ENCODE measurements at regions not wholly inside any gene's neighbourhood (a gene's known extent, or its start where the extent isn't known, plus 50 kb on each side); places are given as distances from the start of the nearest gene placed in this dataset.
"Not testable (repeated sequence)": the region's sequence is repeated elsewhere in the genome, so short reads cannot be mapped to it uniquely, and the experiment has no call there.

DNA sequence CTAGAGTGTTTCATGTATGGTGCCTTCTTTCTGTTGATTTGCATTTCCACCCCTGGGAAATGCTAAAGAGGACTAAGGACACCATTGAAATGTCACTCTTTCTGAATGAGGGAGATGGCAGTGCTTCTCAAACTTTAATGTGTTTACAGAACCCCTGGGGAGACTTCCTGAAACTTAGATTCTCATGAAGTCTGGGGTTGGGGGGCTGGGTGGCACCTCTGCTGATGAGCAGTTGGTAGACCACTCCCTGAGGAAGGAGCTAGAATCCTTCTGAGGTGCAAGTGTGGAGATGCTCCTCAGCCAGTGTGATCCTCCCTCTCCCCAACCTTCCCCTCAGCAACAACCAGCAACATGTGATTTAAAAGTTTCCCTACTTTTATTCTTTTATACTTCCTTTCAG is 546.8 kb downstream of the LRRC70 start:
- no peak for DNase-seq (ENCODE audit: low read depth)

DNA sequence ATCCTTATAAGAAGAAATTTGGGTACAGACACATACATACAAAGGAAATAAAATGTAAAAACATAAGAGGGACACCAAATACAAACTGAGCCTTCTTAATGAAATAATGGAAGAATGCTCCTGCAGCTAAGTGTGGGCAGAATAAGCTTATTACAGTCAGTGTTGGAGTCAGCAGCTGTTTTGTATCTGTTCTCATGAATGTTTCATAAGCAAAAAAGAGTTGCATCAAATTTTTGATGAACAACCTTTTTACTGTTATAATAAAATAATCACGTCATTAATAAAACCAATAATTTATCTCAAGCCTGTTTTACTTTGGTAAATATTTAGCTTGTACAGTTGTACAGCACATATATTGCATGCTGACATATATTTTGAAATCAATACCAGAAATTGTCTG is 545.6 kb downstream of the LRRC70 start:
- DNase-seq (ENCODE audit: low read depth) = no peak

DNA sequence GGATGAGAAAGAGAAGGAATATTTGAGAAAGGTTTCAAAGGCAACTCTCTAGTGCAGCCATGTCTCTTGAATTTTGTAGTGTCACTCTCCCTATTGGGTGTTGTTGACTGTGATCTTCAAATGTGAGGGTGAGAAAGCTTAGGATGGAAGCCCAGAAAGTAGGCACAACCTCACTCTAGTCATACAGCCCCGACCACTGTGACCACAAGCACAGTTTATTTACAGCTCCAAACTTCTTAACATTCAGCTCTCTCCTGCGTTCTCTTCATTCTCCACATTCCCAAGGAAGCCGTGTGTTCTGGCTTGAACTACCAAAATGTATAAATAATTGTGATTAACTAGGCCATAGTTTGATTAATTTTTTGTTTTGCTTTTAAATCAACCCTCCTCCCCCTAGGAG is 542.9 kb downstream of the LRRC70 start:
- DNase-seq (ENCODE audit: low read depth) = no peak

DNA sequence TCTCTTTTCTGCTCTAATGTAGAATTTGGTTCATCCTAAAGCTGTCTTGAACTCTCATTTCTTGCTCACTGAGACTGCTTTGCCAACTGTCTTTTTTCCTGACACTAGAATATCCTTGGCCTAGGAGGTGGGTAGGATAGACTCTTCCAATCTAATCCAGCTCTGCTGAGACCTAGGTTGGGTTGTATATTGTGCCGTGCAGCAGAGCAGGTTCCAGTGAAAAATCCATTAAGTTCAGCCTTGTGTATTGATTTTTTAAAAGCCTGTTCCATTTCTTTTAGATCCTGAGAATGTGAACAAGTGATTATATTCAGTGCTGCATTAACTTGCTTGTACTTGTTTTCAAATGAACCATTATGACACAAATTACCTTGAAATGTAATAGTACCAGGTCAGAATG is 539.6 kb downstream of the LRRC70 start:
- DNase-seq (ENCODE audit: low read depth) = no peak

DNA sequence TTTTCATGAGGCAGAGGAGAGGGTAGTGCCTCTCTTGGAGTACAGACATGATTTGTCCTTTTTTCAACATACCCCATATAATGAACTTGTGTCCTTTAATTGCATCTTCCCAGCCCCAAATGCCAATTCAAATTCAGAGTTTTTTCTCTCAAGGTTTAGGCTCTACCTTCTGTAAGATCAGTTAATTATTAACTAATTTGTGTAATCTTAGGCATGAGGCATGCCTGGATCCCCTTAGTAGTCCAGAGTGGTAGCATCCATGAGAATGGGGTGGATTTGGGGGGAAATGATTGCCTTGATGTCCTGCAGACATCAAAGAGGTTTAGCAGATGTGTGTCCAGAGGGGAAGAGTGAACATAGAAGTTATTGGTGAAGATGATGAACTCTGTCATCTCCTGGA is 533.3 kb downstream of the LRRC70 start:
- no peak for DNase-seq (ENCODE audit: low read depth)

DNA sequence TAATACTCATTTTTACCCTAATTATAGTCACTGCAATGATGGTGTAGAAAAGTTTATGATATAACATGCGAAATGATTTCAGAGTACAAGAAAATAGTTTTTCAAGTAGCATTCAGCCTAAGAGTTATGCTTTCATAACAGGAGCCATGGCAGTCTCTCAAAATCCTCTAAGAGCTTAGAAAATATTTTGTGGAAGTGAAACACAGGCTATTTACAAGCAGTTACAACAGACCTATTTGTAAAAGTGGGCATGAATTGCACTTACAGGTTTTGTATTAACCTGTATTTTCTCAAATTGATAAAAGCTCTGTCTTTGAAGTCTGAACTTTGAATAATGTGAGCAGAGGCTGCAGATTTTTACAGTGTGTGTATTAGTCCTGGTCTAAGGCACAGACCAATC is 523.3 kb downstream of the LRRC70 start:
- DNase-seq (ENCODE audit: low read depth) = no peak

DNA sequence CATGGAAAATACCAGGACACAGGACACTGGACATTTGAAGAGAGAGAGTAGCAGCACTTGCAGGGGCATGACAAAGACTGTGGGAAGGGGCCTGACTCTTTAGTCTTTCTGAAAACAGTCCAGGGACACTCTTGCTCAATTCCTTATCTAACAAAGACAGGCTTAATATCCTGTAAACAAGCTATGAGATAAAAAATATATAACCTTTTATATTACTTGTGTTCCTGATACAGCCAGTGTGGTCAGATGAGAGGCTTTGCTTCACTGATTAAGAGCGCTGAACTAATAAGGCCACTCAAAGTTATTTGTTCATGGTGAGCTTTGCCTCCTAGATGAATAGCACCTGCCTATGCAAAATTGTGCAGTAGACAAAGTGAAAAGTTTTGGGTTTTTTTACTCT is 518.7 kb downstream of the LRRC70 start:
- no peak for DNase-seq (ENCODE audit: low read depth)

DNA sequence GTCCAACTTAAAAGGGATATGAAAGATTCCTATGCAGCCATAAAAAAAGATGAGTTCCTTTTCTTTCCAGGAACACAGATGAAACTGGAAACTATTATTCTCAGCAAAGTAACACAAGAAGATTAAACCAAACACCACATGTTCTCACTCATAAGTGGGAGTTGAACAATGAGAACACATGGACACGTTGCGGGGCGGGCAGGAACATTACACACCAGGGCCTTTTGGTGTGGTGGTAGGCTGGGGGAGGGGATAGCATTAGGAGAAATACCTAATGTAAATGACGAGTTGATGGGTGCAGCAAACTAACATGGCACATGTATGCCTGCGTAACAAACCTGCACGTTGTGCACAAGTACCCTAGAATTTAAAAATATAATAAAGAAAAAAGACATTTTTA is 516.1 kb downstream of the LRRC70 start:
- no peak for DNase-seq (ENCODE audit: low read depth)

DNA sequence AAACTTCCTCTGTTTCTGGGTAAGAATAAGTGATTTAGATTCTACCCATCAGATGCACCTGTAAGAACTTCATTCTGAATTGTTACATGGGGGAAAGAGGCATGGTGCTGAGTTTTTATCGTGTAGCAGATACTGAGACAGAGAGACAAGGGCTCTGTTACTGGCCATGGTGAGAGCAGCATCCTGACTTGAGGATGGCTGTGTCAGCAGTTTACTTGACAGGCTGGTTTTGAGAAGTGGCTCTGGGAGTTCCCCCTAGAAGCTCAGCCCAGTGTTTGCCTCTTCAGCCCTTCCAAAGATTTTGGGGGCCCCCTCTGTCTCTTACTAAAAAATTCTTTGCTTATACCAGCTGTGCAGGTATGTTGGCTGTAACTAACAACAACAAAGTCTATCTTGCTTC is 510.5 kb downstream of the LRRC70 start:
- DNase-seq (ENCODE audit: low read depth) = no peak

DNA sequence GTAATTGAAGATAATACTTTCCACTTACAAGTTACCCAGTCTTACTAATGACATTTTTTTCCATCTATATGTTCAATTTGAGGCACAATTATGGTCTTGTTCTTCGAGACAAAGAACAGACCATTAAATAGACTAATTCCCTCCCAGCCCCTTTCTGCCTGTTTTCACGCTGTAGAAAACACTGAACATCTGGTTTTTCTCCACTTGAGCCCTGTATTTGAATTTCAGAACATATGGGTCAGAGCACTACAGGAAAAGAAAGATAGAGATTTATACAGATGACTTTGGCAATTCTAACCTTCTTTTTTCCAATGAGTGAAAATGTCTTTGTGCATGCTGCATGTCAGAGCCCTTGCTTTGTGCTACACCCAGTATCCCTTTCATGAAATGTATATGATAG is 506.9 kb downstream of the LRRC70 start:
- DNase-seq (ENCODE audit: low read depth) = no peak

DNA sequence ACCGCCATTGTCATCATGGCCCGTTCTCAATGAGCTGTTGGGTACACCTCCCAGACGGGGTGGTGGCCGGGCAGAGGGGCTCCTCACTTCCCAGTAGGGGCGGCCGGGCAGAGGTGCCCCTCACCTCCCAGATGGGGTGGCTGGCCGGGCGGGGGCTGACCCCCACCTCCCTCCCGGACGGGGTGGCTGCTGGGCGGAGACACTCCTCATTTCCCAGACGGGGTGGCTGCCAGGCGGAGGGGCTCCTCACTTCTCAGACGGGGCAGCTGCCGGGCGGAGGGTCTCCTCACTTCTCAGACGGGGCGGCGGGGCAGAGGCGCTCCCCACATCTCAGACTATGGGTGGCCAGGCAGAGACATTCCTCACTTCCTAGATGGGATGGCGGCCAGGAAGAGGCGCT is 505.1 kb downstream of the LRRC70 start:
- not testable (repeated sequence) for DNase-seq (ENCODE audit: low read depth)

DNA sequence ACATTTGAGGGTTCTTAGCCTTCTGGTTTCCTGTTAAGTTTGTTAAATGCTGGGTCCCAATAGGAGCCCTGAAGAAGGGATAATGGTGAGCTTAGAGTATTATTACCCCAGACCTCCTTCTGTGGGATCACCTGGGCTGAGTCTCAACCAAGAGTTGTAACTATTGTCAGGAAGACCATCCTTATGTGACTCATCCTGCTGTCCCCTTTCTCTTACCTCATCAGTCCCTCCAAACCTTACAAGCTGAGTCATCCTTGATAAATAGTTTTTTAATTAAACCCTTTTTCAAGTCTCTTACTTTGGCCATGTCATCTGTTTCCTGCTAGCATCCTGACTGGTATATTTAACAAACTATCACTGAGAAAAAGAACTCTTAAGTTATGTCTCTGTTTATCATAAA is 502.8 kb downstream of the LRRC70 start:
- DNase-seq (ENCODE audit: low read depth) = no peak

DNA sequence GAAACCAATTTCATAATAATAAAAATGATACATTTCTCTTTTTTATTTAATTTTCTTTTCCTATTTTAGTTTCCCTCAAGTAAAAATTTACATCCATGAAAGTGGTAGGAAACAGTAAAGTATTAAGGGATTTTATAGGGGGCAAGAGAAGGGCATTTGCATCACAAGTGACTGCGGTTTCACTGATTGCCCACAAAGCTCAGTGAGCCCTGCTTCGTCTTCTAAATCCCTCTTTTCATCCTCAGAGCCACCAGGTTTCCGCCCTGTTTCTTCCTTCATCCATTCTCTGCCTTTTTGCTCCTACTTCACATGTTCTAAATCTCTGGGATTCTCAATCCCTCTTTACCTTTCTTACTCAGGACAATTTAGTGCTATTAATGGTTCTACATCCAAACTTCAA is 491.4 kb downstream of the LRRC70 start:
- DNase-seq (ENCODE audit: low read depth) = no peak

DNA sequence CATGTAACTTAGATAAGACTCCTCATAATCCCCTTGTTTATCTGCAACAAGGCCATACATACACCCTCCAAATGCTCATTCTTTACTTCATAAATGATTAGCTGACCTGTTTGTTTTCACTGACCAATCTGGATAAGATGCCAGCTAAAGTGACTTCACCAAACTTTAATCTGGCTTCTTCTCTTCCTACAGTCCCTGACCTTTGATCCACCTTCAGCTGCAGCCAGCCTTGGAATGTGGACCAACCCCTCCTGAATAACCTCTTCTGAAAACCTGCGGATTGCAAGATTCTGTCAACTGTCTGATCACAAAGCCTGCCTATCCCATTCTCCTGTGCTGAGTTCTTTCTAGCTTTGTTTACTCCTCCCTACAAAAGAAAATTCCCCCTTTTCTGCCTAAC is 476.8 kb downstream of the LRRC70 start:
- no peak for DNase-seq (ENCODE audit: low read depth)

DNA sequence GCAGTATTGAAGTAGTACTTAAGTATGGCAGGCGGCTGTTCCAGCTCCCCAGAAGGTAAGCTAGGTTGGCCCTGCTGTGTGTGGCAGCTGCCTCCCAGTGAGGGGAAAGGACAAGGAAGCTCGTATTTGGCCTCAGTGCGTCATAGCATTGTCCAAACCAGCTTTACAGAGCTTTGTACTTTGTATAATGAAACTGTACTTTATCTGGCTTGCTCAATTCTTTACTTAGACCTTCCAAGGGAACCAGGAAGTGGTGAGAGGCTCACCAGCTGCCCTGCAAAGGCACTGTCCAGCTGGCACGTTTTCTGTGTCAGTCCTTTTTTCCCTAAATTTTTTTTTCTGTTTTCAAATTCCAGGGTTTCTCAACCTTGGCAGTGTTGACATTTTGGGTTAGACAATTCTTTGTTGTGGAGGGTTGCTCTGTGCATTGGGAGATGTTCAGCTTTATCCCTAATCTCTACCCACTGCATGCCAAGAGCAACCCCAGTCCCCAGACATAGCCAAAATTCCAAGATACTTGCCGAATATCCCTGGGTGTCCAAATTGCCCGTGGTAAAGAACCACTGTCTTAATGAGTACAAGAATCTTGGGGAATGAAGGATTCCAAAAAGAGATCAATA is 474.5 kb downstream of the LRRC70 start:
- no peak for DNase-seq (ENCODE audit: low read depth)

DNA sequence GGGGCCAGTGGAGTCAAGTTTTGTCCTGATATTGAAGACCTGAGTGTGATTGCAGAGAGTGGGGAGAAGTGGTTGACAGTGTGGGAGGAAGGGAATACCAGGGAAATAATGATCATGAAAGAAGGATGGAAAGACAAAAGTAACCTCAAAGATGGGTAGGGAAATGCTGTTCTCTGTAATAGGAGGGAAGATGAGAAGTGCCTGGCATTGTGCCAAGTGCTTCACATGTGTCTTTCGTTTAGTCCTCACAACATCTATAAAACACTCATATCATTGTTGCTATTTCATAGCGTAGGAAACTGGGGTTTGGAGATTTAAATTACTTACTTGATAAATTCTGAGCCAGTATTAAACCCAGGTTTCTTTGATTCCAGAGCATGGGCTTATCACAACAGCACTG is 472.3 kb downstream of the LRRC70 start:
- no peak for DNase-seq (ENCODE audit: low read depth)

DNA sequence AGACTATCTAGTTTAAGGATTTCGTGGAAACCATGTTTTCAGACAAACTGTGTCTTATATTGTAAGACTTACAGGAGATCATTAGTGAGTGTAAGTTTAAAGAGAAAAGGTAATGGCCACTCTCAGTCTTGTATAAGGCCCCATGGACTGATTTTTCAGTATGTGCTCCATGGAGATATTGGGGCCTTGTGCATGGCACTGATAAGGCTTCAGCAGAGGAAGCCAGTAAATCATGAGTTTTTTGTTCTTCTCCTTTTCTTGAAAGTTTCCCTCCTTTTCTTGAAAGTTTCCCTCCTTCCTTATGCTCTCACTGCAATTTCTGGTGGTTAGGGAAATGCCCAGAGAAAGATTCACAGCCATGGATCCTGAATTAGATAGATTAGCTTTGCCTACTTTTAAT is 471.3 kb downstream of the LRRC70 start:
- no peak for DNase-seq (ENCODE audit: low read depth)

DNA sequence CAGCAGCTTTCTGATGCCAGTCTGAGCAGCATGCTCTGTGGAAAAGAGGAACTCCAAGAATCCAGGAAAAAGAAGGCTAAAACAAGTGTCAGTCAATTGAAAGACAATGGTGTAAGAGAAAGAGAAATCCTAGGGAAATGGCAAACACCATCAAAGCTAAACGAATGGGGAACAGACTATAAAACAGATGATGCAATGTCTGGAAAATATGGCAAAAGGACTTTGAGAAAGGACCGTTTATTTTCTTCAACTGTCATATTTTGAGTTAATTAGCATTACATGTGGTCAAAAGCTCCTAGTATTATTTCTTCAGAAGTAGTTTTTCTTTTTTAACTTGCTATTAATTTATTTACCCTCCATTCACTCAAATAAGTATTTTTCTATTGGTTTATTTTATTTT is 465.2 kb downstream of the LRRC70 start:
- no peak for DNase-seq (ENCODE audit: low read depth)

DNA sequence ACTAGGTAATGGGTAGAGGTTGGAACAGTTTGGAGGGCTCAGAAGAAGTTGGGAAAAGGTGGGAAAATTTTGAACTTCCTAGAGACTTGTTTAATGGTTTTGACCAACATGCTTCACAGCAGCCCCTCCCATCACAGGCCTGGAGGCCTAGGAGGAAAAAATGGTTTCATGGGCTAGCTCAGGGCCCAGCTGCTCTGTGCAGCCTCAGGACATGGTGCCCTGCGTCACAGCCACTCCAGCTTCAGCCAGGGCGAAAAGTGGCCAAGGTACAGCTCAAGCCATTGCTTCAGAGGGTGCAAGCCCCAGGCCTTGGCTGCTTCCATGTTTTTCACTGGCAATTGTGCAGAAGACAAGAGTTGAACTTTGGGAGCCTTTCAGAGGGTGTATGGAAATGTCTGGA is 453.7 kb downstream of the LRRC70 start:
- DNase-seq (ENCODE audit: low read depth) = no peak

DNA sequence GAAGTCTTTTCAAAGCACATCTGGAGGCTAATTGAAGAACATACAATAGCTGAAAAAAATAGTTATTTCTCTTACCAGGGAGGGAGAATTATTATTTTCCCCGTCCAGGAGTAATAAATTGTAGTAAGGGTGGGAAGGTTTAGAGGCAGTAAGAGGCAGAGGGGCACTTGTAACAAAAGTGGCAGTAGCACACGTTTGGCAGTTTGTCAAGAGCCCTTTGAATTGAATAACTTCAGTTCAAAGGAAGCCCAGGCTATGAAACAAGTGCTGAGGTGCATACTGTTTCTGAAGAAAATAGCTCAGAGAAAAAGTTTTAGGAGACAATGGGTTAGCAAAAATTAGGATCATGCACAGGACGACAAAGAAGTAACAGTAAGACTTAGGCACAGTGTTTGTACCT is 451.3 kb downstream of the LRRC70 start:
- DNase-seq (ENCODE audit: low read depth) = no peak

DNA sequence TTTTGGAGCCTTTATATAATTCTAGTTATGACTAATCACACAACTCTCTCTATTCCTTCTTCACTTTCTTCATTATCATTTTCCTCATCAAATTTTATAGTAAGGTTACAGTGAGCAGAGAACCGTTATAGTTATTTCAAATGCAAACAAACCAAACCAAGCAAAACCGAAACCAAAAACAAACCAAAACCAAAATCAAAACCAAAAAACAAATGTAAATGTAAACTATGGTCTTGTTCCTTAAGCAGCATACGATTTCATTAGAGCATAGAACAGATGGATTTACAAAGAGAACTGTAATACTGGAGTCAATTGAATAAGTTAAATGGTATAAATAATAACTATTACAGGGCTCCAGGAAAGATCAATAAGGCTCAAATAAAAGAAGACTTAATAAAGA is 447.1 kb downstream of the LRRC70 start:
- no peak for DNase-seq (ENCODE audit: low read depth)

DNA sequence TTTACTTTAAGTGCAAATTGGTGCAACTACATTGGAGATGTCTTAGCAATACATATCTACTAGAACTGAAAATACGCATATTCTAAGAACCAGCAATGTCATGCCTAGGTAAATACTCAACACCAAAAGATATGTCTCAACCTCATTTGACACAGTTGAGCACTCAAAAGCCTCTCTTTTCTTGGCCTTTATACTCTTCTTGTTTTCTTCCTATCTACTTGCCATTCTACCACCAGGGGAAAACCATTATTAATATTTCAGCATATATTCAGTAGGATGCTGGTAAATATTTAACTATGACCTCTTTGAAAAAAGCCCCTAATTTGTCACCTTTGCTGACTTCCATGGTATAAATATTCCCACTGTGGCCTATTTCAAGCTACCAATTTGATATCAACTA is 443.8 kb downstream of the LRRC70 start:
- DNase-seq (ENCODE audit: low read depth) = no peak

DNA sequence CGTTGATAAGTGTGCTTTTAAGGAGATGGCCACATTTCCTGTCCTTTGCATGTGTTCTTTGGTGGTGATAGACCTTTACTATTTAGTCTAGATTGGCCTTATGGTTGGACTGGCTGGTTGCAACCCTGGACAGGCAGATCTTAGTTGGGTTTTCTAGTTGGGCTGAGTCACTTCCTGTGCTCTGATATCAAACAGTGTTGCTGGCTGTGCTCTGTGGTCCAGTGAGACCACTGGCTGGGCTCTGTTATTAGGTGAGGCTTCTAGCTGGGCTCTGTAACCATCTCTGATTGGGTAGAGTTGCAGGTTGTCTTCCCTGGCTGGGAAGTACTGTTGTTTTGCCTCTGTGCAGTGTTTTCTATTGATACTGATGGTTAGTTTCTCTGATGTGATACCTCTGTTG is 432.5 kb downstream of the LRRC70 start:
- no peak for DNase-seq (ENCODE audit: low read depth)

DNA sequence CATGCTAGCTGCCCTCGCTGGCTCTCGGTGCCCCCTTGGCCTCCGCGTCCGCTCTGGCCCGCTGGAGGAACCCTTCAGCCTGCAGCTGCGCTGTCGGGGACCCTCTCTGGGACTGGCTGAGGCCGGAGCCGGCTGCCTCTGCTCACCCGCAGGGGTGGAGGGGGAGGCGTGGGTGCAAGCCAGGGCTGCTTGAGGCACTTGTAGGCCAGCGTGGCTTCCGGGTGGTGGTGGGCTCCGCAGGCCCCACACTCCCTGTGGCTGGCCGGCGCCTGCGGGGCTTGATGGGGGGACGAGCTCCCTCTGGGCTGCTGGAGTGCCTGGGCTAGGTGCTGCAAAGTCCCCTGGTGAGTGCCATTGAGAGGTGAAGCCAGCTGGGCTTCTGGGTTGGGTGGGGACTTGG is 429.6 kb downstream of the LRRC70 start:
- DNase-seq (ENCODE audit: low read depth) = no peak

DNA sequence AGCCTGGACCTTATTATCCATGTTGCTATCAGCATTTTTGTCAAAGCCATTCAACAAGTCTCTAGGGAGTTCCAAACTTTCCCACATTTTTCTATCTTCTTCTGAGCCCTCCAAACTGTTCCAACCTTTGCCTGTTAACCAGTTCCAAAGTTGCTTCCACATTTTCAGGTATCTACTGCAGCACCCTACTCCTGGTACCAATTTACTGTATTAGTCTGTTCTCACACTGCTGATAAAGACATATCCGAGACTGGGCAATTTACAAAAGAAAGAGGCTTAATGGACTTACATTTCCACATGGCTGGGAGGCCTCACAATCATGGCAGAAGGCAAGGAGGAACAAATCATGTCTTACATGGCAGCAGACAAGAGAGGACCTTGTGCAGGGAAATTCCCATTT is 416.2 kb downstream of the LRRC70 start:
- DNase-seq (ENCODE audit: low read depth) = not testable (repeated sequence)
